ENCODE measurements at regions not wholly inside any gene's neighbourhood (a gene's known extent, or its start where the extent isn't known, plus 50 kb on each side); places are given as distances from the start of the nearest gene placed in this dataset.
"Not testable (repeated sequence)": the region's sequence is repeated elsewhere in the genome, so short reads cannot be mapped to it uniquely, and the experiment has no call there.

DNA sequence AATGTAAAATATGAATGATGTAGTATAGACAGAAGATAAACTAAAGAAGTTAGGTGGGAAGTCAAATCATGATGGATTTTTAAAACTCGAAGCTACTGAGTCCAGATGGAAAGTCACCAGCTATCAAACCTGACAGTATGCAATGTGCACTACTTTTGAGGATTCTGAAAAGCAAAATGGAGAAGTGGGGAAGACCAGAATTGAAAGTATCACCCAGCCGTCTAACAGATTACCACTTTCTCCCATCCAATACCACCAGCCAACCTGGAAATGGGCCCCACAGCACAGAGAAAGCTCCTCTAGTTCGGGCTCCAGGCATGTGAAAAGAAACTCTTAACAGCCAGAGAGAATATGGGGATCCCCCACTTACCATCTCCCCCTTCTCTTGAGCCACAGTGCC is 67.9 kb upstream of the SRRM3 start:
- Mint-ChIP-seq H3K27ac (no peak overlapping the region), H3K36me3 (ENCODE audit: low read depth) (no peaks in the 10 kb centered on the region), H3K27me3 (ENCODE audit: low read depth) (peaks cover 18% of the 10 kb centered on the region), H3K9me3 (no peaks in the 10 kb centered on the region), H3K4me1 (no peaks in the 10 kb centered on the region), H3K4me3 (no peak overlapping the region)
- TF ChIP-seq, protein P1, sequence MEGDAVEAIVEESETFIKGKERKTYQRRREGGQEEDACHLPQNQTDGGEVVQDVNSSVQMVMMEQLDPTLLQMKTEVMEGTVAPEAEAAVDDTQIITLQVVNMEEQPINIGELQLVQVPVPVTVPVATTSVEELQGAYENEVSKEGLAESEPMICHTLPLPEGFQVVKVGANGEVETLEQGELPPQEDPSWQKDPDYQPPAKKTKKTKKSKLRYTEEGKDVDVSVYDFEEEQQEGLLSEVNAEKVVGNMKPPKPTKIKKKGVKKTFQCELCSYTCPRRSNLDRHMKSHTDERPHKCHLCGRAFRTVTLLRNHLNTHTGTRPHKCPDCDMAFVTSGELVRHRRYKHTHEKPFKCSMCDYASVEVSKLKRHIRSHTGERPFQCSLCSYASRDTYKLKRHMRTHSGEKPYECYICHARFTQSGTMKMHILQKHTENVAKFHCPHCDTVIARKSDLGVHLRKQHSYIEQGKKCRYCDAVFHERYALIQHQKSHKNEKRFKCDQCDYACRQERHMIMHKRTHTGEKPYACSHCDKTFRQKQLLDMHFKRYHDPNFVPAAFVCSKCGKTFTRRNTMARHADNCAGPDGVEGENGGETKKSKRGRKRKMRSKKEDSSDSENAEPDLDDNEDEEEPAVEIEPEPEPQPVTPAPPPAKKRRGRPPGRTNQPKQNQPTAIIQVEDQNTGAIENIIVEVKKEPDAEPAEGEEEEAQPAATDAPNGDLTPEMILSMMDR (IDR thresholded peaks at IDR 0.05; ENCODE audit: unreplicated experiment in 3 of 3) = no peak

DNA sequence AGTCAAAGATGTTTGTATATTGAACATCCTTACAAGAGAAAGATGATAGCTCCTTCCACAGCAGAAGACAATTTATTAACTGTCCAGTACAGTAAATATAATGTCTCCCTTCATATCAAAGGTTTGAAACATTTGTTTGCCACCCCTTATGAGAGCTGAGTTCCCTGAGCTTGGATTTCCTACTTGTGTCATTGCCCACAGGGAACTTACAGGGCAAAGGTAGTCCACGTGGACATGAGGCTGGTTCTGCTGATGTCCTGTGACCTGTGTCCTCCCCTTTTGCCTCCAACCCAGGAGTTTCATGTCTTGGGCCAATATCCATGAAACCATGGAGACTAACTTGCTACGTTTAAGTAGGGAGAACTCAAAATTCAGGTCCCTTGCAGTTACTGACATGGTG is 66.4 kb upstream of the SRRM3 start:
- not testable (repeated sequence) for H3K36me3 Mint-ChIP-seq (ENCODE audit: low read depth); H3K27ac Mint-ChIP-seq; H3K4me1 Mint-ChIP-seq; H3K4me3 Mint-ChIP-seq; H3K9me3 Mint-ChIP-seq
- H3K27me3 Mint-ChIP-seq (ENCODE audit: low read depth) = peaks cover 26% of the 10 kb centered on the region

DNA sequence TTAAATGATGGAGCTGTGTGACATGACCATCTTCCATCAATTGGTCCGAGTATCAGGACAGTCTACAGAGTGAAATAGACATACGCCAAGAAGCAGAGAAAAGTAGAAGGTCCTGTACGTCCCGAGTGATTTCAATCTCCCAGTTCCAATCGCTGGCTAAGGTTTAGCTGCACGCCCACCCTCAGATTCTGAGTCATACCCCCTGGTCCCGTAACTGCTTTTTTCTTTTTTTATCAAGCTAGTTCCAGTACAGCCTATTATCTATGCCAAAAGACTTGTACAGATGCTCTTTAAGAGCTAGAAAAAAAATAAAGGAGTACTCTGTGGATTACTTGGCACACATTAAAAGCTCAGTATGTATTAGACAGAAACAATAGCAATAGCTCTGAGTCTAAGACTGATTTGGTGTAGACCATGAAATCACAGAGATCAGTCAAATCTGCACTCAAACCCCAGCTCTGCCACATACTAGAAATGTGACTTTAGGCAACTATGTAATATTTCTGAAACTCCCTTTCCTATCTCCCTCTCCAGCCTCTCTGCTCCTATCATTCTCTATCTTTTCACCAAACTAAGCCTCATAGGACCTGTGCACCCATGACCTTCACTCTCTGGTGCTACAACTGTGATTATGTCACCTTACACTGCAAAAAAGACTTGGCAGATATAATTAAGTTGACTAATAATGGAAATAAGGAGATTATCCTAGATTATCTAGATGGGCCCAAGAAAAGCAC is 63.0 kb upstream of the SRRM3 start:
- peaks cover 27% of the 10 kb centered on the region for H3K27me3 Mint-ChIP-seq (ENCODE audit: low read depth)
- not testable (repeated sequence) for H3K27ac Mint-ChIP-seq; H3K36me3 Mint-ChIP-seq (ENCODE audit: low read depth)

DNA sequence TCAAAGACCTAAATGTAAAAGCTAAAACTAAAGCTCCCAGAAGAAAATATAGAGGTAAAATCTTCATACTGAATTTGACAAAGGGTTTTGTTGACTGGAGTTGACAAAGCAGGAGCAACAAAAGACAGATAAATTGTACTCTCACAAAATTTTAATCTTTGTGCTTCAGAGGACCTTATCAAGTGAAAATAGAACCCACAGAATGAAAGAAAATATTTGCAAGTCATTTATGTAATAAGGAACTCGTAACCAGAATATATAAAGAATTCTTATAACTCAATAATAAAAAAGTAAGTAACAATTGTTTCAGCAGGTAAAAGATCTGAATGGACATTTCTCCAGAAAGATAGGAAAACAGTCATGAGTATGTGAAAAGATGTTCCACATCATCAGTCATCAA is 62.0 kb upstream of the SRRM3 start:
- no peaks in the 10 kb centered on the region for H3K9me3 Mint-ChIP-seq
- no peaks in the 10 kb centered on the region for H3K4me1 Mint-ChIP-seq
- peaks cover 21% of the 10 kb centered on the region for H3K27me3 Mint-ChIP-seq (ENCODE audit: low read depth)
- no peaks in the 10 kb centered on the region for H3K36me3 Mint-ChIP-seq (ENCODE audit: low read depth)
- H3K4me3 Mint-ChIP-seq = no peak overlapping the region
- TF ChIP-seq, protein P1 (IDR thresholded peaks at IDR 0.05; ENCODE audit: unreplicated experiment in 3 of 3) = no peak
- no peak overlapping the region for H3K27ac Mint-ChIP-seq

More for the DNA sequence above, 63.0 kb upstream of the SRRM3 start:
- H3K9me3 Mint-ChIP-seq, H3K4me3 Mint-ChIP-seq, H3K4me1 Mint-ChIP-seq: not testable (repeated sequence)

DNA sequence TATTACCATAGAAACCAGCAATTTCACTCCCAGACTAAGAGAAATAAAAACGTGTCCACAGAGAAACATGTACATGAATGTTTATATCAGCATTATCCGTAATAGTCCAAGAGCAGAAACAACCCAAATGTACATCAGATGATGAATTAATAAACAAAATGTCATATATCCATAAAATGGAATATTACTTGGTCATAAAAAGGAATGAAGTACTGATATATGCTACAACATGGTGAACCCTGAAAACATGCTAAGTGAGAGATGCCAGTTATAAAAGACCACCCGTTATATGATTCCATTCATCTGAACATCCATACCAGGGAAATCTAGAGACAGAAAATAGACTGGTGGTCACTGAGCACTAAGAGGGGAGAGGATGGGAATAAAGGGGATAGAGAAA is 61.4 kb upstream of the SRRM3 start:
- peaks cover 21% of the 10 kb centered on the region for H3K27me3 Mint-ChIP-seq (ENCODE audit: low read depth)
- not testable (repeated sequence) for H3K36me3 Mint-ChIP-seq (ENCODE audit: low read depth); H3K27ac Mint-ChIP-seq

DNA sequence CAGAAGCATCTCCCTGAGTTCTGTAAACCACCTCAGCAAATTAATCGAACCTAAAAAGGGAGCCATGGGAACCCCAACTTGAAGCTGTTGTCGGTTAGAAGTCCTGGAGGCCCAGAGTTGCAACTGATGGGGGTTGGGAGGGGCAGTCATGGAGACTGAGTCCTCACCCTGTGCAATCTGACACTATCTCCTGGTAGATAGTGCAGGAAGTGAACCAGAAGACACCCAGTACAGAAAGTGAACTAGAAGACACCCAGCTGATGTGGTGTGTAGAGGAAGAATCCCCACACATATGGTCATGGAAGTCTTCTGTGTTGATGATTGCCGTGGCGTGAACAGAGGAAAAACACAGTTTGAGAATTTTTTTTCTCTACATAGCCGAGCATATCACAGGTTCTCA is 58.8 kb upstream of the SRRM3 start:
- Mint-ChIP-seq H3K27ac (no peak overlapping the region), H3K4me3 (no peak overlapping the region), H3K27me3 (ENCODE audit: low read depth) (peaks cover 11% of the 10 kb centered on the region)

More for the DNA sequence above, 61.4 kb upstream of the SRRM3 start:
- H3K9me3 Mint-ChIP-seq, H3K4me1 Mint-ChIP-seq, H3K4me3 Mint-ChIP-seq: not testable (repeated sequence)

DNA sequence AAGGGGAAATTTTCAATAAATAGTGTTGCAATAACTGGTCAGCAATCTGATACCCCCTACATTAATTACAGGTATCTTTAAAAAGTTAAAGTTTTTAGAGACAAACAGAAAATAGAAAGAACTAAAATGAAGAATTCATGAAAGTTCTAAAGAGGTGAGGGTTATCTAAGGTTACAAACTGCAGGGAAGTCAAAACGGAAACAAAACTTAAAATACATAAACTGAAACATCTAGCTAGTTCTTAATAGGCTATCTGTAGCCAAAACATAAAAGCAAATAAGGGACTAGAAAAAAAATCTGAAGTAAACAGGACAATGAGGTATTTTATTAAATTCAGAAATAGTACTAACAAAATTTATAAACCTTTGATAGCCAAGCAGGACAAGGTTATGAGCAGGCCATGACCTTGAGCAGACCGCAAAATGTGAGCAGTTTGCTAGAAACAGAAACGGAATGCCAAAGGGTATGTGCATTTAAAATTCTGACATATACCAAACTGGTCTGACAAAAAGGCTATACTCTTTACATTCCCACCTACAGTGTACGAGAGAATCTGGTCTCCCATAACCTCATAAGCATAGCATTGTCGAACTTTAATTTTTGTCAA is 56.9 kb upstream of the SRRM3 start:
- not testable (repeated sequence) for H3K9me3 Mint-ChIP-seq; H3K27me3 Mint-ChIP-seq (ENCODE audit: low read depth); H3K4me1 Mint-ChIP-seq; H3K36me3 Mint-ChIP-seq (ENCODE audit: low read depth); H3K27ac Mint-ChIP-seq; H3K4me3 Mint-ChIP-seq

More for the DNA sequence above, 58.8 kb upstream of the SRRM3 start:
- TF ChIP-seq, protein P1 (IDR thresholded peaks at IDR 0.05; ENCODE audit: unreplicated experiment in 3 of 3) = no peak
- Mint-ChIP-seq H3K36me3 (ENCODE audit: low read depth) (no peaks in the 10 kb centered on the region), H3K4me1 (no peaks in the 10 kb centered on the region), H3K9me3 (no peaks in the 10 kb centered on the region)

DNA sequence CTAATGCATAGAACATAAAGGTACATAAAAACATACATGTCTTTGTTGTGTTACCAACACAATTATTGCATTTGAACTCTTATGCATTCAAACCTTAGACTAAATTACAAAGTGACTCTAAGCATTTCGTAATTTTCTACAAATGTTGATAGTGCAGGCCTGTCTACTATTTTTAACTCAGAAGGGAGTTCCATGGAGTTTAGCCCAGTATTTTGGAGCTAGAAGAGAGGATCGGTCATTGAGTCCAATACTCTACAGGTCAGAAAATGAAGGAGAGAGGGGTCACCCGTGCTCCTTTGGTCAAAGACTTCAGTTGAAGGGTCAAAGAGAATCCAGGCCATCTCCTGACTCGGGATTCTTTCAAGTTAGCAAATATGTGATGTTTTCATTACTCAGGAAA is 55.3 kb upstream of the SRRM3 start:
- Mint-ChIP-seq H3K27me3 (ENCODE audit: low read depth) (no peaks in the 10 kb centered on the region), H3K4me3 (no peak overlapping the region), H3K9me3 (no peaks in the 10 kb centered on the region), H3K27ac (no peak overlapping the region), H3K36me3 (ENCODE audit: low read depth) (no peaks in the 10 kb centered on the region), H3K4me1 (no peaks in the 10 kb centered on the region)
- TF ChIP-seq, protein P1 (IDR thresholded peaks at IDR 0.05; ENCODE audit: unreplicated experiment in 3 of 3) = no peak

DNA sequence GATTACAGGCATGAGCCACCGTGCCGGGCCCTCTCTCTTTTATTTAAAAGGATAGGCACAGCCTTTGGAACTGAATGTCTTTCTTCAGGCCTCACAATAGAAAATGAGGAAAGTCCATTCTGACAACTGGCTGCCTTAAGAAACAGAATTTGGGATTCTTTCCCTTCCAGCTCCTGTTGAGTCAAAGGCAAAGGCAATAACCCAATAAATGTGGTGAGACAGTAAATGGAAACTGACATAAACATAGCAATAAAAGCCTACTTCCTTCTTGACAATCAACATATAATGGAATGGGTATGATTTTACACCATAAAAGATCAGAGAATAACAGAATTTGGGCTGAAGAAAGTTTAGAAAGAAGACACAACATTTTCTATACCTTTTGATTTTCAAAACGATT is 52.7 kb upstream of the SRRM3 start:
- not testable (repeated sequence) for H3K27me3 Mint-ChIP-seq (ENCODE audit: low read depth); H3K9me3 Mint-ChIP-seq; H3K4me1 Mint-ChIP-seq; H3K4me3 Mint-ChIP-seq; H3K27ac Mint-ChIP-seq; H3K36me3 Mint-ChIP-seq (ENCODE audit: low read depth)
